HG02973 (cell line): ENCODE measurements at regions not wholly inside any gene's neighbourhood (a gene's known extent, or its start where the extent isn't known, plus 50 kb on each side); places are given as distances from the start of the nearest gene placed in this dataset.
"Not testable (repeated sequence)": the region's sequence is repeated elsewhere in the genome, so short reads cannot be mapped to it uniquely, and the experiment has no call there.

Experiments
- ATAC-seq: cut with Tn5 transposase; IDR thresholded peaks from one replicate; pipeline ENCODE4 v1.9.1; 2021; ENCODE audit warnings: moderate library complexity; ENCODE audit not compliant: unreplicated experiment

GRCh38 chr13:89401264-89401675 is 1730.1 kb downstream of the SLITRK5 start:
- ATAC-seq: no peak

- ATAC-seq: no peak
These were observed 1731.0 kb downstream of the SLITRK5 start for GRCh38 chr13:89402211-89402610.

GRCh38 chr13:89406096-89406495 is 1734.9 kb downstream of the SLITRK5 start:
- ATAC-seq: not testable (repeated sequence)

GRCh38 chr13:89407357-89407756 is 1736.2 kb downstream of the SLITRK5 start:
- ATAC-seq: no peak

GRCh38 chr13:89432997-89433396 is 1761.8 kb downstream of the SLITRK5 start:
- ATAC-seq: no peak

GRCh38 chr13:89434624-89435023 is 1763.5 kb downstream of the SLITRK5 start:
- not testable (repeated sequence) for ATAC-seq

GRCh38 chr13:89454681-89455080 is 1783.5 kb downstream of the SLITRK5 start:
- ATAC-seq: no peak

GRCh38 chr13:89455225-89455624 is 1784.1 kb downstream of the SLITRK5 start:
- no peak for ATAC-seq

GRCh38 chr13:89455741-89456140 is 1784.6 kb downstream of the SLITRK5 start:
- no peak for ATAC-seq

GRCh38 chr13:89457977-89458376 is 1786.8 kb downstream of the SLITRK5 start:
- ATAC-seq: no peak

GRCh38 chr13:89458456-89458855 is 1787.3 kb downstream of the SLITRK5 start:
- ATAC-seq: no peak

- ATAC-seq: not testable (repeated sequence)
These were observed 1789.7 kb downstream of the SLITRK5 start for GRCh38 chr13:89460895-89461294.

GRCh38 chr13:89465366-89465765 is 1794.2 kb downstream of the SLITRK5 start:
- no peak for ATAC-seq

- no peak for ATAC-seq
These were observed 1796.9 kb downstream of the SLITRK5 start for GRCh38 chr13:89468081-89468480.

- no peak for ATAC-seq
These were observed 1799.7 kb downstream of the SLITRK5 start for GRCh38 chr13:89470901-89471300.

GRCh38 chr13:89474432-89474831 is 1803.3 kb downstream of the SLITRK5 start:
- ATAC-seq: no peak

- no peak for ATAC-seq
These were observed 1814.9 kb downstream of the SLITRK5 start for GRCh38 chr13:89486065-89486464.

GRCh38 chr13:89486709-89487108 is 1815.5 kb downstream of the SLITRK5 start:
- ATAC-seq: no peak

GRCh38 chr13:89490661-89491060 is 1819.5 kb downstream of the SLITRK5 start:
- no peak for ATAC-seq

- no peak for ATAC-seq
These were observed 1825.3 kb downstream of the SLITRK5 start for GRCh38 chr13:89496478-89496877.

GRCh38 chr13:89497658-89498057 is 1826.5 kb downstream of the SLITRK5 start:
- no peak for ATAC-seq

- no peak for ATAC-seq
These were observed 1831.1 kb downstream of the SLITRK5 start for GRCh38 chr13:89502286-89502685.

GRCh38 chr13:89514534-89515312 is 1832.8 kb upstream of the MIR17HG start:
- ATAC-seq: no peak
